GM19023 (cell line): ENCODE measurements at regions not wholly inside any gene's neighbourhood (a gene's known extent, or its start where the extent isn't known, plus 50 kb on each side); places are given as distances from the start of the nearest gene placed in this dataset.

Experiments
- ATAC-seq: cut with Tn5 transposase; IDR thresholded peaks from one replicate; pipeline ENCODE4 v1.9.1; 2021; ENCODE audit warnings: mild to moderate bottlenecking, moderate library complexity; ENCODE audit not compliant: unreplicated experiment

DNA sequence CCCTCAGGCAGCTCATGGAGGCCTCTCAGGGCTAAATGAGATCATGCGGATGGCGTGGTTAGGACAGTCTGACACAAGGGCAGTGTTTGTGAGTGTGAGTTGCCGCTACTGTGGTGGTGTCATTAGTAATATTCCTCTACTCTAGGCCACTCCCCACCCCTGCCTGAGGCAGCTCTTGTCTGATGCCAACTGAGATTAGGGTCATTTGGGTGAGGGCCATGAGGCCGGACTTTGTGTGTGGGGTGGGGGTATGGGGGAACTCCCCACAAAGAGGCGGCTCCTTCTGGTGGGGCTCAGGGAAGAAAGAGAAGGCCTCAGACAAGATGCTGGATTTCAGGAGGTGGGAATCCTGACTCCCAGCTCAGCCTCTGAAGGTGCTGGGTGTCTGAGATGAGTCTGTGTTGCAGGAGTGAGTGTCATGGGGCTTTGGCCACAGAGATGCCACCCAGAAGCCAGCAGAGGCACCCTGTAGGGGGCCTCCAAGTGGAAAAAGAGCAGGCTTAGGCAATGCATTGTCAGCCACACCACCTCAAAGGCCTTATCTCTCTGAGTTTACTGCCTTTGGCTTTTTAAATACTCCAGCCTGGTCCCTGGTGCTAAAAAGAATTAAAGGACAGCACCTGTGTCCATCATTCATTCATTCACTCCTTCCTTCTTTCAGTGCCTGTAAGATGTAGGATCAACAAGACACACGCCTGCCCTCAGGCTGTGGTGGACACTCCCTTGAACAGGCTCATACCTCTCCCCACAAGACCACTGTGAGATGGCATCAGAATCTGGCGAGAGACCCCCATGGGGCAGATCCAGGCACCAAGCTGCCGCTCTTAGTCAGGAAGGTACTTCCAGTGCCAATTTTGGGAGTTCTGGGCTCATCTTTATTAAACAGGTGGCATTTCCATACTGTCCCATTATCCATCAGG, 175.2 kb downstream of the MRPL14 start:
- no peak for ATAC-seq

DNA sequence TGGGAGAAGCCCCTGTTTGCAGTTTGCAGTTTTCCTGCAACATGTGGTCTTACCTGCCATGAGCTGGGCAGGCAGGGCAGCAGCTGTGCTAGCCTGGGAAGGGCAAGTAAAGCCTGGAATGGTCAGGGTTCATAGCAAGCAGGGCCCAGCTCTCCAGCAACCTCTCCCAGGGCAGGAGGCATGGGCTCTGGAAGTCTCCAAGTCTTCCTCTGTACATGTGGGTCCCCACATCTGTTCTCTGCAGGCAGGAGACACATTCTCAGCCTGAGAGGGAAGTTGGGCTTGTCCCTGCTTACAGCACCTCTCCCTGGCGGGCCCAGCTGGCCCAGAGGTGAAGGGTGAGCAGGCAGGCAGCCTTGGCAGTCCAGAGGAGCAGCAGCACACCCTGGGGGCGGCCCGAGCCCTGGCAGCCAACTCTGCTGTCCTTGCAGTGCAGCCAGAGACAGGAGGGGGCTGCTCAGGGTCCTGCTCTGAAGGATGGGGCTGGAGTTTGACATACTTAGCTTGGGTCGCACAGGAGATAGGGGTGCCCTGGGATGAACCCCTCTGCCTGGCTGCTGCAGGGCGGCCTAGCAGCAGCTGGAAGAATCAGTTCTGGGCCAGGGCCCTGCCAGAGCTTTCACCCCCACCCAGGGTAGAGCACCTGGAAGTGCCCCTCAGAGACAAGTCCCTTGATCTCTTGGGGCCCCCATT, 176.0 kb downstream of the MRPL14 start:
- ATAC-seq, result no peak

DNA sequence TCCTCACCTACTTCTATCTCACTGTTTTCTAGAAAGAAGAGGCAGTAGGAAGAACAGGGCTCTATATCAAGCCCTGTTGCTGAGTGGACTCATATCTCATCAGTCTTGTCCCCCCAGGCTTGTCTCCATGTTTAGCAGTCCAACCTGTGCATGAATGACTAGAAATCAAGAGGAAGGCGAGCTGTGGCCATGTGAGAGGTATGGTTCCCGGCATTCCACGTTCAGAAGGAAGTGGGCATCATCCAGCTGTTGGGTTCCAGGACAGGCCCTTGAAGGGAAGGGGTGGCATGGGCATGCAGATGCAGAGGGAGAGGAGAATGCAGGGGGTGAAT, 176.6 kb downstream of the MRPL14 start:
- ATAC-seq, result no peak

DNA sequence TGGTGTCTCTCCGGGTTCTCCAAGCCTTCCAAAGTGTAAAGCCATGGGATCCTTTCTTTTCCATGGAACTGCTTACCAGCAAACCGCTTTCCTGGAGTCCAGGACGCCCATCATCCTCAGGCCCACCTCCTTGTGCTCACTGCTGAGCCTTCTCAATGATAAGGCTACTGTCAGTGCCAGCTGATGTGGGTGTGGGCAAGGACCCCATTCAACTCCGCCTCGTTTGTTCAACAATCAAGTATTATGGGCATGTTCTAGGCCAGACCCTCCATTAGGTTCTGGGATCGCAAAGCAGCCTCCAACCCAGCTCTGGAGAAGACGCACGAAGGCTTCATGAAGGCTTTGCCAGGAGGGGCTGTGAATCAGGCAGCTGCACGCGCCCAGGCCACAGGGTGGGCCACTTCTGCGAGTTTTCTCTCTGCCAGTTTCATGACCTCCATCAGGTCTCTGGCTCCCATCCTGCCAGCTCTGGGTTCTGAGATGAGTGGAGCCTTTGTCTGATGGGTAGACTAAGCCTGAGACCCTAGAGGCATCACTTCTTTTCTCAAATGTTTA, 177.1 kb downstream of the MRPL14 start:
- no peak for ATAC-seq

DNA sequence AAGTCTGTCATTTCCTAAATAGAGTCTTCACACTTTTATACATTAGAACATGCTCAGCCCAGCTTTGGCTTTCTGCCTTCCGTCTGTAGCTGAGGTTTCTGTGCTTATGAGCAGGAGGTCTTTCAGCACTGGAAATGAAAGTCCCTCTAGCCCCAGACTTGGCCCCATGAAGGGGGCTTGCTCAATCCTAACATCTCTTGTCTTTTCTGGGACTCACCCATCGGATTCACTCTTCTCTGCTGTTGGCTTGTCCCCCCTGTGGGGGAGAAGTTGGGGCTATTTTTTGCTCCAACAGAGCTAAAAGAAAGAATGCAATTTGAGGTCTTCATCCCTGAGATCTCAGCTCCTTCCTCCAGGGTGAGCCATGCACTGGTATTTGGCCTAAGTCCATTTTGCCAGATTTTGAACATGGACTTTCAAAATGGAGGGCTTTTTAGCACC, 177.7 kb downstream of the MRPL14 start:
- no peak for ATAC-seq

DNA sequence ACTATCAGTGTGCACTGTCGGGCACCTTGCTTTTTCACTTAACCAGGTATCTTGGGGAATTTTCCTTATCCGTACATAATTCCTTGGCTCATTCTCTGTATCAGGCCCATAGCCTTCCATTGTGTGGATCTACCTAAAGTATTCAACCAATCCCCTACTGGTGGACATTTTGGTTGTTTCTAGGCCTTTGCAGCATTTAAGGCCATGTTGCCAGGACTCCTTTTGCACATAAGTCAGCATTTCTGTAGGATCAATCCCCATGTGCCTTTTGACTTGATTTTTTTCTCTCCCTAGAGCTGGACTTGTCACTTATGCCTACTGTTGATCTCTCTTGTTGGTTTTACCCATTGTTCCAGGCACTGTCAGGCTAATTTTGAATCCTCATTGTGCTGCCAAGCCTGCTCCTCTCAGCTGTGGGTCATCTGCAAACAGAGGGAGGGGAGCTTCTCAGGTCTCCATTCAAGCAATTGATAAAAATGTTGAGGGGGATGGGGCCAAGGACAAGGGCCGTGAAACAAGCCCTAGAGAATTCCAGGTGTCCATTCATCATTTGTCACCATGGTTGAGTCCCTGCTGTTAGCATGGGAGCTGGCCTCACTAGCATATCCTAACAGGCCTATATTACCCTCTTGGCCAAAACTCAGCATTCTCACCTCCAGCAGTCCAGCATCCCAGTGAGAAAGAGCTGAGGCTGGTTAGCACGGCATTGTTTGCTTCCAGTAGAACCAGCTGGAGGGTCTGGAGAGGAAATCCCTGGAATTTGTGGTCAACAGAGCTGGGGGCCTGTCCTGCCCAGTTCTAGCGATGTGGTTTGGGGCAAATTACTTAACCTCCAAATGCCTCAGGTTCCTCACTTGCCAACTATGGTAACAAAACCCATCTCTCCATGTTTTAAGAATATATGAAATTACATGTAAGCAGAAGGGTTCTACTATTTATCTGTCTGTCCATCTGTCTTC, 178.4 kb downstream of the MRPL14 start:
- ATAC-seq, result no peak

DNA sequence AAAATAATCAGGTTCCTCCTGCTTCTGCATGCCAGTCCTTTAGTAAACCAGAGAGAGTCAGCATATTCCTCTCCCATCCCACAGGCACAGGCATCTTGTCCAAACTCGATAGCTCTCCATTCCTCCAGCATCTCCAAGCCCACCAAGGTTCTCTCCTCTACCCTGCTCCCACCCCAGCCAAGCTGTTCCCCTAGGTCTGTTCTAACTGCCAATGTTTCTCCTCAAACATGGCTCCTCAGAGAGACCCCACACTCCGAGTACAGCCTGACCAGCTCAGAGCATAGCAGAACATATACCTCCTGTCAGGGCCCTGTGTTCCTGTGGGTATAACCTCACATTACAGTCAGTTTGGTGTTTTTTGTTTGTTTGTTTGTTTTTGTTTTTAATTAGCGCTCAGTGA, 177.8 kb downstream of the VEGFA start:
- no peak for ATAC-seq

DNA sequence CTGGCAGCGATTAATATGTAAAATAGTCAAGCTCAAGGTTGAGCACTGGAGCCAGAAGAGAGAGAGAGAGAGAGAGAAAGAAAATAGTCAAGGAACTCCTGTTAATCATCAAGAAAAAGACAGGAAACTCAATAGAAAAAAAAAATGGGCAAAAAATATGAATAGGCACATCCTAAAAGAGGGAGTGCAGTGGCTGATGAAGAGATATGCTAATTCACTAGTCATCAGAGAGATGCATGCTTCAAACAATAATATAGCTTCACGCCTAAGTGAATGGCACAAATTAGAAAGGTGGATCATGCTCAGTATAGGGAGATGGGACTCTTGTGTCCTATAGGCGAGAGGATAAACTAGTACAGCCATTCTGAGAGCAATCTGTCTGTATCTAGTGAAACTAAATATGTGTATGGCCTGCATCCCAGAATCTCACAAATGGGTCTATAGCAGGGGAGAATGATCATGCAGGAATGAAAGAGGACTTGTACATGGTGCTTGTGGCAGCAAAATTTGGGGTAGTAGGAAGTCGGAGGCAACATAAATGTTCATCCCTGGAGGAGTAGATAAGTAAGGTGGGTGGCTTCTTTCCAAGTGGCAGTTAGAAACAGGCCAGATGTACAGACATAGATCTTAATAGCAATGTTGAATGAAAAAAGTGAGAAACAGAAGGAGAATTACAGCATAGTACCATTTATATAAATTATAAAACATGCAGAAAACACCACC, 176.8 kb downstream of the VEGFA start:
- ATAC-seq, result no peak

DNA sequence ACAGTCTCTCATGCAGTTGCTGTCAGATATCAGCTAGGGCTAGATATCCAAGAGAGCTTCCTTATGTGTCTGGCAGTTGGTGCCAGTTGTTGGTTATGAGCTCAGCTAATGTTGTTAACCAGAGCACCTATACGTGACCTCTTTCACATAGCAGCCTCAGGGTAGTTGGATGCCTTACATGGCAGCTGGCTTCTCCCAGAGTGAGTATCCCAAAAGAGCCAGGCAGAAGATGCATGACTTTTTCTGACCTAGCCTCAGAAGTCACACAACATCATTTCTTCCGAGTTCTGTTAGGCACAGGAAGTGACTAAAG, 175.7 kb downstream of the VEGFA start:
- no peak for ATAC-seq

DNA sequence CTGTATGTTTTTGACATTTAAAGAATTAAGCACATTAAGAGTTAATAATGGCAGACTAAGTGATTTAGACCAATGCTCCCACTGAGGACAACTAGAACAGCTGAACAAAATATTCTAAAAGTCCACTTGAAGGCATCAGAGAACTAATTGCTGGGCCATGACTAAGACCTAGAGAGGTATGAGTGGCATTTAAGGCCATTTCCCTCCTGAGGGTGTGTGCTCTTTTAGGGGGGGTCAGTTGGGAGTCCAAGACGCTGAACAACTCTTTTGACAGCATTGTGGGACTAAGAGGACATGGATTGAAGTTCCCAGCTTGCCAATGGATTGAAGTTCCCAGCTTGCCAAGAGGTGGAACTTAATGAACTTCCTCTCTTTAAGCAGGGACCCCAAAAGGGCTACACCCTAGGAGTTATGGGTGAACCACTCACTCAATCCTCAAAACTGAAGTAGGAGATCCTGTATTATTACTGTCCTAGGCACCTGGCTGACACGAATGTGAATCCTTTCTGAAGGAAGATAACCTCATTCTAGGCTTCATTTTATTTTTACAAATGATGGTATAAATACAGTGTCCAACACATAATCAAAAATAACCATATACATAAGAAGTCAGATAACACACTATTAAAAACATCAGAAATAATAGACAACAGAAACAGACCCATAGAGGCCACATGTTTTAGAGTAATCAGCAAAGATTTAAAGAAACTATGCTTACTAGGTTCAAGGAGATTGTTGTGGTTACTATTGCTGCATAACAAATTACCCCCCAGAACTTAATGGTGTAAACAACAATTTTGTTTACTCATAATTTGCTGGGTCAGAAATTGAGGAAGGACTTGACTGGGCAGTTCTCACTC, 175.1 kb downstream of the VEGFA start:
- ATAC-seq, result no peak

DNA sequence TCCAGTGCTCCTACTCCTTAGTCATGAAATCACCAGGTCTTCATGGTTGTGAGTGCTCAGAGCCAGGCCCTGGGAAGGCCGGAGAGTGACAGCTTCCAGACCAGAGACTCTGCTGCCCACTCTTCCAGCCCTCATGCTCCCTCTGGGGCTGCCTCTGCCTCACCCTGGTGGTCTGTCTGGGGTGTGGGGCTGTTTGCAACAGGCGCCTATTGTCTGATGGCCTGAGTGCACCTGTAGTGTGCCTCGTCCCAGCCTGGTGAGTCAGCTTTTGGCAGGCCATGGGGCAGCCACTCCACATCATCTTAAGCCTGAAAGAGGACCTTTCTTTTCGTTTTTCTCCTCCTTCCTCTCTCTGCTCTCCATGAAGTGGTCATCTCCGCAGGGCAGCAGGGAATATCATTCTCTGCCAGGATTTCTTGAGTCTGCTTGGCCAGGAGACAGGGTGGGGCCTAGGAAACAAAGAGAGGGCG, 173.8 kb downstream of the VEGFA start:
- no peak for ATAC-seq

DNA sequence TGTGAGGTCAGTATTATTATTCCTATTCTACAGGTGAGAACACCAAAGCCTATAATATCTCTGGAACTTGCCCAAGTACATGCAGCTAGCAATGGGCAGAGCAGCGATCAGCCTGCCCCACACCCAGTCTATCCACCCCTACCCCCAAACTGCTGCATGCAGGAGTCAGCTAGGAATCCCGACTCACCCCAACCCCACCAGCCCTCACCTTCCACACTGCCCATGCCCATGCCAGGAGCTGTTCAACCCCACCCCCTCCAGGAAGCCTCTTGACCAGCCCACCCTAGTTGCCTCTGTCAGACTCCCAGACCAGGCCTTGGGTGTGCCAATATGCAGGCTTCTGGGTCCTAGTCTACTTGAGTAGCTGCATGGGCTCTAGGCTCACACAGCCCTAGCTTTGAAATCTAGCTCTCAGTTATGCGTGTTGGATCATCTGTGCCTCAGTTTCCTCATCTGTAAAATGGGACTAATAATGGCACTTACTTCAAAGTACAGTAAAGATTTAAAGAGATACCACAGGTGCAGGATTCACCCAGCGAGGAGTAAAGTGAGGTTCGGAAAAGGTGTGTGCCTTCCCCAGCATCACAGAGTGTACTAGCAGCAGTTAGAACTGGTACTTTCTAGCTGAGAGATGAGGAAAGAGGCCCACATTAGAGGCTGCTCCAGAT, 173.2 kb downstream of the VEGFA start:
- no peak for ATAC-seq

DNA sequence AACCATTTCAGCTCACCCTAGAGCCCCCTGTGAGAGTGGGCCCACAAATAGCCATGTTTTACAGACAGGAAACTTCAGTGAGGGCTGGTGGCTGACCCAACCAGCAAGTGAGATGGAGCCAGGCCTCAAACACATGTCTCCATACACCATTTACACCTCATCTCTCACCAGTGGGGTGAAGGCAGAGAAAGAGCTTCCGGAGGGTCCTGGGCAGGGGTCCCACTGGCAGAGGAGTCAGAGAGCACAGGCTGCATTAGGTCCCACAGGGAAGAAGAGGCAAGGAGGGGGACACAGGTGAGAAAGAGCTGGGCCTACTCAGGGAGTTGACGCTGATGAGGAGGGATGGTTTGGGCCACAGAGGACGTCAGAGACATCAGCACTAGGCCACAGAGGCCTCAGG, 172.6 kb downstream of the VEGFA start:
- ATAC-seq, result no peak

DNA sequence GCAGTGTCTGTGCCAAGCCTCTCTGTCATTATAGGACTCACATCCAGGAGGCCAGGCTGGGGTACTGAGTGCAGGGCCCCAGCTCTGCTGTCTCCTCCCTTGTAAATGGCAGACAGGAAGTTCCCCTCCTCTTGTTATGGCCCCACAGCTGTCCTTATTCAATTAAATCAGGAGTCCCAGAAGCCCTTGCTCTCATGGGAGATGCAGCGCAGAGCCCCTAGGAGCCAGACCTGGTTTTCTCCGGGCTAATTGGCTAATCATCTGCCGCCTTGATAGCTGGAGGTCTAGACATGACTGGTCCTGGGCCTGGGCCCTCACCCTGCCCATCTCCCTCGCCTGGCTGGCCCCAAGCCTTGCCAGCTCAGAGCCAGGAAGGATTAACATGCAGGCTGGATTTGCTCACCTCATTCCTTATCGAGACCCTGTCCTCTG, 172.0 kb downstream of the VEGFA start:
- no peak for ATAC-seq

DNA sequence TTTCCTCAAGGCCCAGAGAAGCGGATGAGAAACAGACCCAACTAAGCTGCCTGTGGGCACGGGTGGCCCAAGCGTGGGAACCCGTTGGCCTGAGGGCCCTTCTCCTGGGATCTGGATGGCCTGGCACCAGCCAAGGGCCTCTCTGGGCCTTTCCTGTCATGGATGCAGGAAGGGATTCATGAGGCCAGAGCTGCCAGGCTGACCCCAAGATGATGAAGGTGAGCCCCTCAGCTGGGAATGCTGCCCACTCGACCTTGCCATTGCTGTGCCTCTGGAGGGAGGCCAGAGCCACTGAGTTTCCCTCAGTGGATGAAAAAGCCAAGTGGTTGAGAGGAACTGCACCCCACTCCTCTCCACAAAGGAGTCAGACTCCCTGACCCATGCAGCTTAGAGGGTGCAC, 171.2 kb downstream of the VEGFA start:
- ATAC-seq, result no peak

DNA sequence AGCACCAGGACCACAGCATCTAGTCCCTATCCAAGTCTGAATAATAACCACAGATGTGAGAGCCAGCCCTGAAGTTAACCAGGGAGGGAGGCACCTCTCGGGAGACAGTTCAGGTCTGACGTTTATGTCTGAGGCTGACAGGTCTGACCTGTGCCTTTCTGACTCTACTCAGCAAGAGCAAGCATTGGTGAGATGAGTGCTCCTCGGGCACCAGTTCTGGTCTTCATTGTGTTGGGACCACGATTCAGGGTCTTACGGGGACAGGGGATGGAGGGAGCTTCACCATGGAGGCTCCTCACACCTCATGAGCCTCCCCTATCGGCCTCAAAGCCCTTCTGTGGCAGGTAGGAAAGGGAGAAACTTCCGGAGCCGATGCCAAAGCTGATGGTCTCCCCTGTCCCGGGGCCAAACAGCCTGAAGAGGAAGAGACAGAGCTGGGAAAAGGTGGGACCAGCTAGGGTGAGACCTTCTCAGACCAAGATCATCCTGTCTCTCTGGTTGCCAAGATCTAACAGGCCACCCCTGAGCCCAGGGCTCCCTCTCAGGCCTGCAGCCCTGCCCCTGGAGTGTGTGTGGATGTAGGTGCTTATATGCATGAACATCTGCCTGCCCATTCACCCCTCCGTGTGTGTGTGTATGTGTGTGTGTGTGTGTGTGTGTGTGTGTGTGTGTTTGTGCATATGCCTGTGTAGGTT, 170.5 kb downstream of the VEGFA start:
- ATAC-seq, result no peak

DNA sequence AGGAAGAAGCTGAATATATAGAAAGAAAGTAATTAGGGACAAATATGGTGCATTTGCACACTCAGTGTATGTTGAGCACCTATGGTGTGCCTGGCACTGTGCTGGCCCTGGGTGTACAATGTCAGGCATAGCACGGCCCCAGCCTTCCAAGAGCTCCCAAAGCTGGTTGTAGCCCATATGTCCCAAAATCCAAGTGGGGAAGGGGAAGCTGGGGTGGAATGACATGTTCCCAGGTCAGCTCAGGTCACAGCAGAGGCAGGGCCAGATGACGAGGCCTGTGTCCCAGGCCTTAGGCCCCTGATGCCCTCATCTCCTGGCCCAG, 170.0 kb downstream of the VEGFA start:
- ATAC-seq, result no peak

DNA sequence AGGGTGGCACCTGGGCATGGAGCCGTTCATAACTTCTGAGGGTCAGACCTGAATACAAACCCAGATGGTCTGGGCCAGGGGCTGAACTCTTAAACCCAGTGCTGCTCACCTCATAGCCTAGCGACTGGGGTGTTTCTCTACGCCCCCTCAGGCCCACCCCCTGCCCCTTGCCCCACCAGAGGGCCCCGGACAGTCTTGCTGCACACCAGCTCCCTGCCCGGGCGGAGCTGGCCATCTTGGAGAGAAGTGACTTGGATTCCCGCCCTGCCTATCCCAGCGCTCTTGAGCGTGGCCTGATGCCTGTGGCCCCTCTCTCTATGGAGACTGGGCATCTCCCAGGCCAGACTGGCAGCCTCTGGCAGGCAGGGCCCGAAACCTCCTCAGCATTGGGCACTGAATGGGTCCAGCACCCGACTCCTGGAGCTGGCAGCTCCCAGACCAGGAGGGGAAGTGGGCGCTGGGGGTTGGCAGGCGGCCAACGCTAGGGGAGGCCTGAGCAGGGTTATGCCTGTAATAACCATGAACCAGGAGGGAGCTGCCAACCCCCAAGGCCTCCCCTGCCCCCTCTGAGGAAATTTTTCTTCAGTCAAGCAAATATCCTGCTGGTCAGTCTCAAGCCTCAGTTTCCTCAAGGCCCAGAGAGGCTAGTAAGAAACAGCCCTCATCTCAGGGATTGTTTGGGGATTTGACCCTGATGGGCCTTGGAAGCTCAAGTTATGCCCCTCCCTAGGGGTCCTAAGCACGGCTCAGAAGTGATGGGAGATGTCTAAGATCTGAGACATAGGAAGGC, 169.5 kb downstream of the VEGFA start:
- ATAC-seq, result no peak
